Epithelial cell of esophagus (primary cell): ENCODE measurements at regions not wholly inside any gene's neighbourhood (a gene's known extent, or its start where the extent isn't known, plus 50 kb on each side); places are given as distances from the start of the nearest gene placed in this dataset.
A peak's percentile ranks its signal among the peaks of the same experiment; 100 is the strongest.

Source experiments
- DNase-seq: peaks from one replicate; pipeline ENCODE4 v3.0.0; 2010; ENCODE audit warnings: low read depth
- H3K4me3 ChIP-seq: 2 replicates; pipeline ENCODE4 v1.5.1; 2011; ENCODE audit warnings: mild to moderate bottlenecking, low read length, control low read depth
- CTCF ChIP-seq: IDR thresholded peaks from 2 replicates; pipeline ENCODE4 v1.5.1; 2011; ENCODE audit warnings: low read depth, mild to moderate bottlenecking, low read length, control low read depth, inconsistent platforms; ENCODE audit not compliant: insufficient read depth; ENCODE audit errors: missing control alignments

- peak; percentile 98 for DNase-seq
Measured at GRCh38 chr11:27209562-27210005, 153.4 kb downstream of the CCDC34 start.

GRCh38 chr11:27208846-27209245, 154.2 kb downstream of the CCDC34 start:
- no peak for TF ChIP-seq CTCF
- DNase-seq = no peak

More at GRCh38 chr11:27209562-27210005, 153.4 kb downstream of the CCDC34 start:
- no peak for TF ChIP-seq CTCF
- no peak overlapping the region for H3K4me3 ChIP-seq

GRCh38 chr11:27207025-27207650, 155.9 kb downstream of the CCDC34 start:
- no peak overlapping the region for H3K4me3 ChIP-seq
- no peak for DNase-seq
- no peak for TF ChIP-seq CTCF

More at GRCh38 chr11:27208846-27209245, 154.2 kb downstream of the CCDC34 start:
- H3K4me3 ChIP-seq = no peak overlapping the region

- TF ChIP-seq CTCF = no peak
- no peak for DNase-seq
- H3K4me3 ChIP-seq = no peak overlapping the region
Measured at GRCh38 chr11:27205779-27206570, 157.0 kb downstream of the CCDC34 start.

- DNase-seq = no peak
- no peak overlapping the region for H3K4me3 ChIP-seq
- no peak for TF ChIP-seq CTCF
Measured at GRCh38 chr11:27205250-27205649, 157.8 kb downstream of the CCDC34 start.

GRCh38 chr11:27204529-27204928, 158.5 kb downstream of the CCDC34 start:
- H3K4me3 ChIP-seq = no peak overlapping the region
- peak; percentile 32 for DNase-seq
- TF ChIP-seq CTCF = peak; percentile 47
